Endothelial cell of umbilical vein (primary cell): ENCODE measurements at regions not wholly inside any gene's neighbourhood (a gene's known extent, or its start where the extent isn't known, plus 50 kb on each side); places are given as distances from the start of the nearest gene placed in this dataset.

ENCODE experiments used
- BruUV-seq: library from RNA; stranded (reverse); fragments of 400-500 nt; replicated peaks from 2 replicates; lab custom pipeline; 2021; lab: Mats Ljungman, UMichigan
- CTCF ChIA-PET: fragments of 300-600, 350-600 bp; sonication (Branson Sonifier 250); formaldehyde crosslinking; loops from one replicate; lab custom pipeline; 2021; ENCODE audit warnings: antibody characterized with exemption, inconsistent platforms; lab: Charles Lee
- POLR2A ChIA-PET: fragments of 300-600, 350-600 bp; sonication (Branson Sonifier 250); formaldehyde crosslinking; loops from one replicate; lab custom pipeline; 2021; ENCODE audit warnings: antibody characterized with exemption, inconsistent platforms; lab: Charles Lee
- DNase-seq: peaks from one replicate; pipeline ENCODE4 v3.0.0-alpha.2; 2011; ENCODE audit warnings: low read depth, low spot score
- FAIRE-seq: peaks from 2 replicates; lab custom pipeline; 2011; peaks lifted over from hg19 to GRCh38; lab: Jason Lieb, UNC
- H2AFZ ChIP-seq: 2 replicates; pipeline ENCODE4 v1.6.0; 2012; ENCODE audit warnings: low read depth, low read length, control low read depth, inconsistent platforms
- H3K27ac ChIP-seq: 2 replicates; pipeline ENCODE4 v1.5.1; 2011; ENCODE audit warnings: low read depth, mild to moderate bottlenecking, control low read depth, low read length, moderate library complexity; ENCODE audit not compliant: insufficient read depth
- H3K27me3 ChIP-seq, 2 experiments: 2 replicates each; pipeline versions ENCODE4 v1.6.0 to v1.6.1; 2011; ENCODE audit warnings: low read length in 2 of 2, mixed read lengths in 1 of 2; ENCODE audit not compliant: control insufficient read depth in 2 of 2, insufficient read depth in 2 of 2
- H3K36me3 ChIP-seq, 2 experiments: 2 replicates in 1 of 2; 3 replicates in 1 of 2; pipeline ENCODE4 v1.5.1; 2011; ENCODE audit warnings: low read length in 2 of 2, mild to moderate bottlenecking in 1 of 2, moderate library complexity in 1 of 2; ENCODE audit not compliant: control insufficient read depth in 2 of 2, insufficient read depth in 2 of 2; ENCODE audit errors: extremely low read depth in 1 of 2
- H3K4me1 ChIP-seq: 3 replicates; pipeline ENCODE4 v1.5.1; 2011; ENCODE audit warnings: mild to moderate bottlenecking, low read length; ENCODE audit not compliant: control insufficient read depth, insufficient read depth; ENCODE audit errors: extremely low read depth
- H3K4me2 ChIP-seq: 2 replicates; pipeline ENCODE4 v1.6.1; 2011; ENCODE audit warnings: low read length, control low read depth, mixed read lengths; ENCODE audit not compliant: insufficient read depth
- H3K4me3 ChIP-seq, 3 experiments: fragments of 200-600 bp in 1 of 3; sonication (generic), shearing (Covaris generic) in 1 of 3; replicated peaks in 1 of 3; 2 replicates each; pipeline ENCODE4 v1.5.1; 2011 to 2016; ENCODE audit warnings: control low read depth in 3 of 3, low read length in 3 of 3, mild to moderate bottlenecking in 2 of 3, inconsistent platforms in 1 of 3, low read depth in 1 of 3, moderate library complexity in 1 of 3; ENCODE audit not compliant: insufficient read depth in 1 of 3
- H3K79me2 ChIP-seq: 2 replicates; pipeline ENCODE4 v1.6.0; 2012; ENCODE audit warnings: low read length, inconsistent platforms; ENCODE audit not compliant: control insufficient read depth, insufficient read depth
- H3K9ac ChIP-seq: replicated peaks from 2 replicates; pipeline ENCODE3; 2011; ENCODE audit warnings: low read length, control low read depth; ENCODE audit not compliant: insufficient read depth; ENCODE audit errors: extremely low read depth
- H3K9me1 ChIP-seq: replicated peaks from 3 replicates; pipeline ENCODE4 v1.6.0; 2011; ENCODE audit warnings: mild to moderate bottlenecking, low read length; ENCODE audit not compliant: control insufficient read depth, insufficient read depth; ENCODE audit errors: extremely low read depth
- H3K9me3 ChIP-seq: replicated peaks from 2 replicates; pipeline ENCODE4 v1.5.1; 2012; ENCODE audit warnings: low read length, inconsistent platforms; ENCODE audit not compliant: control insufficient read depth, insufficient read depth
- H4K20me1 ChIP-seq: replicated peaks from 2 replicates; pipeline ENCODE3; 2011; ENCODE audit warnings: mild to moderate bottlenecking, low read length; ENCODE audit not compliant: control insufficient read depth, insufficient read depth; ENCODE audit errors: extremely low read depth
- CTCF ChIP-seq, 2 donors: IDR thresholded peaks; 1 replicate in 1 of 2; 2 replicates in 1 of 2; pipeline ENCODE4 v1.5.1; 2011; ENCODE audit warnings: low read length in 2 of 2, mild to moderate bottlenecking in 2 of 2, moderate library complexity in 2 of 2, control low read depth in 1 of 2, inconsistent platforms in 1 of 2, low read depth in 1 of 2; ENCODE audit not compliant: insufficient read depth in 1 of 2; ENCODE audit errors: extremely low read depth in 1 of 2
- EZH2 ChIP-seq: IDR thresholded peaks from 2 replicates; pipeline ENCODE4 v1.6.1; 2012; ENCODE audit warnings: borderline replicate concordance, low read depth, mild to moderate bottlenecking, moderate library complexity, low read length, inconsistent platforms; ENCODE audit not compliant: severe bottlenecking
- FOS ChIP-seq: IDR thresholded peaks from 2 replicates; pipeline ENCODE4 v1.6.1; 2011; ENCODE audit warnings: mild to moderate bottlenecking, low read length, moderate library complexity, borderline replicate concordance; ENCODE audit not compliant: insufficient read depth
- GATA2 ChIP-seq: IDR thresholded peaks from 2 replicates; pipeline ENCODE4 v1.7.0; 2011; ENCODE audit warnings: low read depth, mild to moderate bottlenecking, moderate library complexity, mixed read lengths, low read length; ENCODE audit not compliant: insufficient read length, insufficient read depth
- dilution Hi-C: fragments of 300-500 bp; cut with MboI; formaldehyde crosslinking; loops from one replicate; pipeline ENCODE4 v1.15.0; 2019; ENCODE audit warnings: low sequenced_read_pairs; ENCODE audit not compliant: extremely low pct_ligation_motif_present
- intact Hi-C: fragments of 100-400 bp; cut with micrococcal nuclease; formaldehyde crosslinking; loops from one replicate; pipeline ENCODE4 v1.10.0; 2022

- Histone ChIP-seq H3K9me1 (no peaks in the 10 kb centered on the region), H3K79me2 (no peaks in the 10 kb centered on the region), H3K4me2 (no peak overlapping the region), H3K9ac (no peak overlapping the region), H3K4me1 (peaks cover 16% of the 10 kb centered on the region), H3K9me3 (no peaks in the 10 kb centered on the region), H3K4me3 (no peak overlapping the region), H3K36me3 (no peaks in the 10 kb centered on the region), H4K20me1 (no peaks in the 10 kb centered on the region), H2AFZ (no peak overlapping the region), H3K27ac (no peak overlapping the region), H3K27me3 (peaks cover 0 to 2% of the 10 kb centered on the region in 2 experiments)
- no TSS peak for BruUV-seq
- ChIA-PET POLR2A (no interaction called here), CTCF (interaction anchor here (1.4 kb wide), 1 partner anchor 15 kb away, joined by 4 read pairs; no protein-coding TSS in a partner anchor)
- DNase-seq (no peak), FAIRE-seq (no peak)
- dilution Hi-C loops (loop anchor here (25.0 kb wide), 1 partner anchor 165 kb away; the partner anchor contains the start of gene TSC22D2), intact Hi-C loops (no loop called here)
- no peak for TF ChIP-seq CTCF (IDR thresholded peaks at IDR 0.05; ENCODE audit: extremely low read depth in 1 of 2, insufficient read depth in 1 of 2, low read depth in 1 of 2, low read length in 2 of 2)
- TF ChIP-seq GATA2 = no peak
These were observed 160.7 kb upstream of the TSC22D2 start for GRCh38 chr3:150247441-150247840.

GRCh38 chr3:150243466-150243865 lies 164.6 kb upstream of the TSC22D2 start:
- Histone ChIP-seq H3K9me3 (no peaks in the 10 kb centered on the region), H3K4me2 (no peak overlapping the region), H3K9me1 (no peaks in the 10 kb centered on the region), H3K9ac (no peak overlapping the region), H3K79me2 (no peaks in the 10 kb centered on the region), H2AFZ (no peak overlapping the region), H3K36me3 (no peaks in the 10 kb centered on the region), H3K4me1 (no peaks in the 10 kb centered on the region), H3K27me3 (peaks cover 0 to 2% of the 10 kb centered on the region in 2 experiments), H3K4me3 (no peak overlapping the region), H3K27ac (no peak overlapping the region), H4K20me1 (no peaks in the 10 kb centered on the region)
- intact Hi-C loops = no loop called here
- CTCF ChIA-PET = interaction anchor here (0.9 kb wide), 1 partner anchor 104 kb away, joined by 3 read pairs; no protein-coding TSS in a partner anchor
- FAIRE-seq (no peak), DNase-seq (no peak)
- BruUV-seq = no TSS peak
- dilution Hi-C loops = loop anchor here (25.0 kb wide), 1 partner anchor 169 kb away; the partner anchor contains the start of gene TSC22D2
- TF ChIP-seq EZH2 = no peak
- TF ChIP-seq GATA2 = no peak
- no peak for TF ChIP-seq FOS
- POLR2A ChIA-PET = no interaction called here
